ENCODE measurements at regions not wholly inside any gene's neighbourhood (a gene's known extent, or its start where the extent isn't known, plus 50 kb on each side); places are given as distances from the start of the nearest gene placed in this dataset.

GRCh38 chr10:3420527-3421469 is 248.2 kb upstream of the PITRM1 start:
- TF ChIP-seq CTCF (IDR thresholded peaks at IDR 0.05) (no peak), POLR2A (IDR thresholded peaks at IDR 0.05) (no peak)
